H1 (cell line): ENCODE measurements at regions not wholly inside any gene's neighbourhood (a gene's known extent, or its start where the extent isn't known, plus 50 kb on each side); places are given as distances from the start of the nearest gene placed in this dataset.

Source experiments
- CHD1 ChIP-seq: IDR thresholded peaks from 2 replicates; pipeline ENCODE4 v1.6.1; 2012; ENCODE audit warnings: low read depth, low read length, improper control_type of control experiment
- EP300 ChIP-seq, 2 experiments: IDR thresholded peaks; 1 replicate in 1 of 2; 2 replicates in 1 of 2; pipeline ENCODE4 v1.6.1; 2011 to 2012; ENCODE audit warnings: low read depth in 2 of 2, low read length in 2 of 2, mild to moderate bottlenecking in 2 of 2, borderline replicate concordance in 1 of 2, inconsistent platforms in 1 of 2, moderate library complexity in 1 of 2
- JUND ChIP-seq: IDR thresholded peaks from 2 replicates; pipeline ENCODE4 v1.6.1; 2011; ENCODE audit warnings: mild to moderate bottlenecking, improper control_type of control experiment, low read length
- KDM4A ChIP-seq: IDR thresholded peaks from one replicate; pipeline ENCODE4 v1.7.1; 2012; ENCODE audit warnings: low read depth, mild to moderate bottlenecking, moderate library complexity, low read length, inconsistent platforms; ENCODE audit not compliant: severe bottlenecking
- NANOG ChIP-seq: IDR thresholded peaks from 2 replicates; pipeline ENCODE4 v1.6.1; 2011; ENCODE audit warnings: low read length, low read depth, mild to moderate bottlenecking, inconsistent platforms; ENCODE audit not compliant: insufficient read depth, poor library complexity, severe bottlenecking
- SP2 ChIP-seq: IDR thresholded peaks from 2 replicates; pipeline ENCODE4 v1.6.1; 2012; ENCODE audit warnings: mild to moderate bottlenecking, low read length, inconsistent platforms
- TCF12 ChIP-seq: IDR thresholded peaks from 2 replicates; pipeline ENCODE4 v1.6.1; 2011; ENCODE audit warnings: low read depth, mild to moderate bottlenecking, low read length
- TEAD4 ChIP-seq: IDR thresholded peaks from 2 replicates; pipeline ENCODE4 v1.6.1; 2012; ENCODE audit warnings: low read depth, low read length, inconsistent platforms, mixed read lengths
- TF ChIP-seq, protein P1 (sequence below): fragments of 300-600 bp; sonication (generic); IDR thresholded peaks from 2 replicates; pipeline ENCODE4 v1.7.1; 2012; ENCODE audit warnings: low read length, moderate library complexity, mild to moderate bottlenecking, inconsistent platforms; ENCODE audit not compliant: insufficient replicate concordance
- TF ChIP-seq, protein P2 (sequence below), 3 experiments: IDR thresholded peaks; 1 replicate in 2 of 3; 2 replicates in 1 of 3; pipeline versions ENCODE4 v1.5.1 to v1.6.1; 2011; ENCODE audit warnings: low read length in 3 of 3, mild to moderate bottlenecking in 3 of 3, inconsistent platforms in 2 of 3, low read depth in 1 of 3, moderate library complexity in 1 of 3; ENCODE audit not compliant: insufficient read depth in 1 of 3; ENCODE audit errors: control extremely low read depth in 1 of 3

DNA sequence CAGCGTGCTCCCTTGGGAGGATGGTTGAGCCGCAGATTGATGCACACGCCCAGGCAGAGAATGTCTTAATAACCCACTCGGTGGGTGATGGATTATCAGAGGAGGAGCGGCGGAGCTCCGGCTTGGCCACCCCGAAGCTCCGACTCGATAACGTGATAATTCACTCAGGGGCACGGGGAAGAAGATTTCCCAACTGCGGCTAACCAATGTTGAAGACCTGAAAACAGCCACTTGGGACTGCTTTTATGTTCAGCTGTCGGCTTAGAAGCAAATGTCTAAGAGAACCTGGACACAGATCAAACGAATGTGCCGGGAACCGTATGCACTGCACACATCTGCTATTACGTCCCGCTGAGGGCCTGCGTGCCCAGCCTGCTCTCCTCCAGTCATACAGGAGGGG is 206.8 kb upstream of the CADM1 start (continued):
- TF ChIP-seq, protein P1, sequence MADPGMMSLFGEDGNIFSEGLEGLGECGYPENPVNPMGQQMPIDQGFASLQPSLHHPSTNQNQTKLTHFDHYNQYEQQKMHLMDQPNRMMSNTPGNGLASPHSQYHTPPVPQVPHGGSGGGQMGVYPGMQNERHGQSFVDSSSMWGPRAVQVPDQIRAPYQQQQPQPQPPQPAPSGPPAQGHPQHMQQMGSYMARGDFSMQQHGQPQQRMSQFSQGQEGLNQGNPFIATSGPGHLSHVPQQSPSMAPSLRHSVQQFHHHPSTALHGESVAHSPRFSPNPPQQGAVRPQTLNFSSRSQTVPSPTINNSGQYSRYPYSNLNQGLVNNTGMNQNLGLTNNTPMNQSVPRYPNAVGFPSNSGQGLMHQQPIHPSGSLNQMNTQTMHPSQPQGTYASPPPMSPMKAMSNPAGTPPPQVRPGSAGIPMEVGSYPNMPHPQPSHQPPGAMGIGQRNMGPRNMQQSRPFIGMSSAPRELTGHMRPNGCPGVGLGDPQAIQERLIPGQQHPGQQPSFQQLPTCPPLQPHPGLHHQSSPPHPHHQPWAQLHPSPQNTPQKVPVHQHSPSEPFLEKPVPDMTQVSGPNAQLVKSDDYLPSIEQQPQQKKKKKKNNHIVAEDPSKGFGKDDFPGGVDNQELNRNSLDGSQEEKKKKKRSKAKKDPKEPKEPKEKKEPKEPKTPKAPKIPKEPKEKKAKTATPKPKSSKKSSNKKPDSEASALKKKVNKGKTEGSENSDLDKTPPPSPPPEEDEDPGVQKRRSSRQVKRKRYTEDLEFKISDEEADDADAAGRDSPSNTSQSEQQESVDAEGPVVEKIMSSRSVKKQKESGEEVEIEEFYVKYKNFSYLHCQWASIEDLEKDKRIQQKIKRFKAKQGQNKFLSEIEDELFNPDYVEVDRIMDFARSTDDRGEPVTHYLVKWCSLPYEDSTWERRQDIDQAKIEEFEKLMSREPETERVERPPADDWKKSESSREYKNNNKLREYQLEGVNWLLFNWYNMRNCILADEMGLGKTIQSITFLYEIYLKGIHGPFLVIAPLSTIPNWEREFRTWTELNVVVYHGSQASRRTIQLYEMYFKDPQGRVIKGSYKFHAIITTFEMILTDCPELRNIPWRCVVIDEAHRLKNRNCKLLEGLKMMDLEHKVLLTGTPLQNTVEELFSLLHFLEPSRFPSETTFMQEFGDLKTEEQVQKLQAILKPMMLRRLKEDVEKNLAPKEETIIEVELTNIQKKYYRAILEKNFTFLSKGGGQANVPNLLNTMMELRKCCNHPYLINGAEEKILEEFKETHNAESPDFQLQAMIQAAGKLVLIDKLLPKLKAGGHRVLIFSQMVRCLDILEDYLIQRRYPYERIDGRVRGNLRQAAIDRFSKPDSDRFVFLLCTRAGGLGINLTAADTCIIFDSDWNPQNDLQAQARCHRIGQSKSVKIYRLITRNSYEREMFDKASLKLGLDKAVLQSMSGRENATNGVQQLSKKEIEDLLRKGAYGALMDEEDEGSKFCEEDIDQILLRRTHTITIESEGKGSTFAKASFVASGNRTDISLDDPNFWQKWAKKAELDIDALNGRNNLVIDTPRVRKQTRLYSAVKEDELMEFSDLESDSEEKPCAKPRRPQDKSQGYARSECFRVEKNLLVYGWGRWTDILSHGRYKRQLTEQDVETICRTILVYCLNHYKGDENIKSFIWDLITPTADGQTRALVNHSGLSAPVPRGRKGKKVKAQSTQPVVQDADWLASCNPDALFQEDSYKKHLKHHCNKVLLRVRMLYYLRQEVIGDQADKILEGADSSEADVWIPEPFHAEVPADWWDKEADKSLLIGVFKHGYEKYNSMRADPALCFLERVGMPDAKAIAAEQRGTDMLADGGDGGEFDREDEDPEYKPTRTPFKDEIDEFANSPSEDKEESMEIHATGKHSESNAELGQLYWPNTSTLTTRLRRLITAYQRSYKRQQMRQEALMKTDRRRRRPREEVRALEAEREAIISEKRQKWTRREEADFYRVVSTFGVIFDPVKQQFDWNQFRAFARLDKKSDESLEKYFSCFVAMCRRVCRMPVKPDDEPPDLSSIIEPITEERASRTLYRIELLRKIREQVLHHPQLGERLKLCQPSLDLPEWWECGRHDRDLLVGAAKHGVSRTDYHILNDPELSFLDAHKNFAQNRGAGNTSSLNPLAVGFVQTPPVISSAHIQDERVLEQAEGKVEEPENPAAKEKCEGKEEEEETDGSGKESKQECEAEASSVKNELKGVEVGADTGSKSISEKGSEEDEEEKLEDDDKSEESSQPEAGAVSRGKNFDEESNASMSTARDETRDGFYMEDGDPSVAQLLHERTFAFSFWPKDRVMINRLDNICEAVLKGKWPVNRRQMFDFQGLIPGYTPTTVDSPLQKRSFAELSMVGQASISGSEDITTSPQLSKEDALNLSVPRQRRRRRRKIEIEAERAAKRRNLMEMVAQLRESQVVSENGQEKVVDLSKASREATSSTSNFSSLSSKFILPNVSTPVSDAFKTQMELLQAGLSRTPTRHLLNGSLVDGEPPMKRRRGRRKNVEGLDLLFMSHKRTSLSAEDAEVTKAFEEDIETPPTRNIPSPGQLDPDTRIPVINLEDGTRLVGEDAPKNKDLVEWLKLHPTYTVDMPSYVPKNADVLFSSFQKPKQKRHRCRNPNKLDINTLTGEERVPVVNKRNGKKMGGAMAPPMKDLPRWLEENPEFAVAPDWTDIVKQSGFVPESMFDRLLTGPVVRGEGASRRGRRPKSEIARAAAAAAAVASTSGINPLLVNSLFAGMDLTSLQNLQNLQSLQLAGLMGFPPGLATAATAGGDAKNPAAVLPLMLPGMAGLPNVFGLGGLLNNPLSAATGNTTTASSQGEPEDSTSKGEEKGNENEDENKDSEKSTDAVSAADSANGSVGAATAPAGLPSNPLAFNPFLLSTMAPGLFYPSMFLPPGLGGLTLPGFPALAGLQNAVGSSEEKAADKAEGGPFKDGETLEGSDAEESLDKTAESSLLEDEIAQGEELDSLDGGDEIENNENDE, result no peak
- no peak for TF ChIP-seq SP2
- no peak for TF ChIP-seq EP300 (IDR thresholded peaks at IDR 0.05; ENCODE audit: borderline replicate concordance in 1 of 2, low read depth in 2 of 2, low read length in 2 of 2)
- TF ChIP-seq NANOG, result no peak
- no peak for TF ChIP-seq KDM4A
- TF ChIP-seq JUND, result no peak
- no peak for TF ChIP-seq TCF12
- TF ChIP-seq CHD1, result no peak
- no peak for TF ChIP-seq TEAD4
- TF ChIP-seq, protein P2, sequence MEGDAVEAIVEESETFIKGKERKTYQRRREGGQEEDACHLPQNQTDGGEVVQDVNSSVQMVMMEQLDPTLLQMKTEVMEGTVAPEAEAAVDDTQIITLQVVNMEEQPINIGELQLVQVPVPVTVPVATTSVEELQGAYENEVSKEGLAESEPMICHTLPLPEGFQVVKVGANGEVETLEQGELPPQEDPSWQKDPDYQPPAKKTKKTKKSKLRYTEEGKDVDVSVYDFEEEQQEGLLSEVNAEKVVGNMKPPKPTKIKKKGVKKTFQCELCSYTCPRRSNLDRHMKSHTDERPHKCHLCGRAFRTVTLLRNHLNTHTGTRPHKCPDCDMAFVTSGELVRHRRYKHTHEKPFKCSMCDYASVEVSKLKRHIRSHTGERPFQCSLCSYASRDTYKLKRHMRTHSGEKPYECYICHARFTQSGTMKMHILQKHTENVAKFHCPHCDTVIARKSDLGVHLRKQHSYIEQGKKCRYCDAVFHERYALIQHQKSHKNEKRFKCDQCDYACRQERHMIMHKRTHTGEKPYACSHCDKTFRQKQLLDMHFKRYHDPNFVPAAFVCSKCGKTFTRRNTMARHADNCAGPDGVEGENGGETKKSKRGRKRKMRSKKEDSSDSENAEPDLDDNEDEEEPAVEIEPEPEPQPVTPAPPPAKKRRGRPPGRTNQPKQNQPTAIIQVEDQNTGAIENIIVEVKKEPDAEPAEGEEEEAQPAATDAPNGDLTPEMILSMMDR (IDR thresholded peaks at IDR 0.05; ENCODE audit: control extremely low read depth in 1 of 3, insufficient read depth in 1 of 3, low read depth in 1 of 3, low read length in 3 of 3), result no peak
